ENCODE measurements at regions not wholly inside any gene's neighbourhood (a gene's known extent, or its start where the extent isn't known, plus 50 kb on each side); places are given as distances from the start of the nearest gene placed in this dataset.

DNA sequence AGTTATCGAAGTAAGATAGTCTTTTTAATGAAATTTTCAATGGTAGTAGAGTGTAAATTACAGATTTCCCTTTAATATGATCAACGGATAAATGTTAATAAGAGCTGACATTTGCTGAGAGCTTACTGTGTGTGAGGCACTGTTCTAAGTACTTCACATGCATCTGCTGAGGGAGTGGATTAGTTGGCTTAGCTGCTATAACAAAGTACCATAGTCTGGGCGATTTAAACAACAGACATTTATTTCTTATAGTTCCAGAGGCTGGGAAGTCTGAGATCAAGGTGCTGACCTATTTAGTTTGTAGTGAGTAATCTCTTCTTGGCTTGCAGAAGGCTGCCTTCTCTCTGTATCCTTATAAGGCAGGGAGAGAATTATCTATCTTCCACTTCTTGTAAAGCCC is 174.3 kb downstream of the CEP135 start:
- TF ChIP-seq, protein P1, sequence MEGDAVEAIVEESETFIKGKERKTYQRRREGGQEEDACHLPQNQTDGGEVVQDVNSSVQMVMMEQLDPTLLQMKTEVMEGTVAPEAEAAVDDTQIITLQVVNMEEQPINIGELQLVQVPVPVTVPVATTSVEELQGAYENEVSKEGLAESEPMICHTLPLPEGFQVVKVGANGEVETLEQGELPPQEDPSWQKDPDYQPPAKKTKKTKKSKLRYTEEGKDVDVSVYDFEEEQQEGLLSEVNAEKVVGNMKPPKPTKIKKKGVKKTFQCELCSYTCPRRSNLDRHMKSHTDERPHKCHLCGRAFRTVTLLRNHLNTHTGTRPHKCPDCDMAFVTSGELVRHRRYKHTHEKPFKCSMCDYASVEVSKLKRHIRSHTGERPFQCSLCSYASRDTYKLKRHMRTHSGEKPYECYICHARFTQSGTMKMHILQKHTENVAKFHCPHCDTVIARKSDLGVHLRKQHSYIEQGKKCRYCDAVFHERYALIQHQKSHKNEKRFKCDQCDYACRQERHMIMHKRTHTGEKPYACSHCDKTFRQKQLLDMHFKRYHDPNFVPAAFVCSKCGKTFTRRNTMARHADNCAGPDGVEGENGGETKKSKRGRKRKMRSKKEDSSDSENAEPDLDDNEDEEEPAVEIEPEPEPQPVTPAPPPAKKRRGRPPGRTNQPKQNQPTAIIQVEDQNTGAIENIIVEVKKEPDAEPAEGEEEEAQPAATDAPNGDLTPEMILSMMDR (IDR thresholded peaks at IDR 0.05), result no peak
- no peak for TF ChIP-seq RCOR1 (IDR thresholded peaks at IDR 0.05; ENCODE audit: low read depth, low read length)

Measured in A549 (cell line).